SK-N-MC (cell line): ENCODE measurements at regions not wholly inside any gene's neighbourhood (a gene's known extent, or its start where the extent isn't known, plus 50 kb on each side); places are given as distances from the start of the nearest gene placed in this dataset.

Experiments
- EZH2 ChIP-seq: fragments of 200-600 bp; sonication (generic); IDR thresholded peaks from one replicate; pipeline ENCODE4 v1.6.1; 2017; ENCODE audit warnings: antibody characterized with exemption
- FOXP2 ChIP-seq: optimal IDR thresholded peaks from 2 replicates; pipeline ENCODE3; 2011; ENCODE audit warnings: mild to moderate bottlenecking, moderate library complexity; ENCODE audit not compliant: insufficient read depth; ENCODE audit errors: extremely low read length, control extremely low read depth
- POLR2AphosphoS5 ChIP-seq: IDR thresholded peaks from 2 replicates; pipeline ENCODE4 v1.6.1; 2012; ENCODE audit warnings: mild to moderate bottlenecking, low read depth, low read length, borderline replicate concordance

DNA sequence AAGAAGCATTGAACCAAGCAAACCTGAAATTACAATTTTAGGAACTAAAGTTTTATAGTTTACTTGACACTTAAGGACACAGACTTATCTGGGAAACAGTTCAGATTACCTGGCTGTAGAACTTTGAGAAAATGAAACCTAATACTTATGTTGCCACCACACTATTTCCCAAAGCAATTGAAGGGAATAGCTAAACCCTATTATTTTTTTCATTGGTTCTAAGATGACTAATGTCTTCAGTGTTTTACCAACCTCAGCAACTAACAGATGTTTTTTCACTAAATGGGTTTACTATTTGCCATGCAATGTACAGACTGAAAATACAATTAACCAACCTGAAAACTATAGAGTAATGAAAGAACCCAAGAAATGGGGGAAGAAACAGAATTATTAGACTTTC, 689.6 kb downstream of the SORCS1 start:
- no peak for TF ChIP-seq EZH2
- no peak for TF ChIP-seq POLR2AphosphoS5
- TF ChIP-seq FOXP2, result no peak
